Colonic mucosa (tissue), 4 donors: ENCODE measurements at regions not wholly inside any gene's neighbourhood (a gene's known extent, or its start where the extent isn't known, plus 50 kb on each side); places are given as distances from the start of the nearest gene placed in this dataset.

Experiments used
- DNase-seq: peaks from one replicate; pipeline ENCODE4 v3.0.0-alpha.2; 2020
- H3K27ac ChIP-seq: fragments of 200-600 bp; one replicate; pipeline ENCODE4 v1.8.0; 2021
- H3K27me3 ChIP-seq: fragments of 200-600 bp; one replicate; pipeline ENCODE4 v1.8.0; 2021
- H3K36me3 ChIP-seq: fragments of 200-600 bp; one replicate; pipeline ENCODE4 v1.8.0; 2021
- H3K4me1 ChIP-seq: fragments of 200-600 bp; one replicate; pipeline ENCODE4 v1.8.0; 2021; ENCODE audit warnings: mild to moderate bottlenecking
- H3K4me3 ChIP-seq: fragments of 200-600 bp; one replicate; pipeline ENCODE4 v1.8.0; 2021
- H3K9ac ChIP-seq, 2 donors: one replicate each; pipeline ENCODE4 v1.7.0; 2013; ENCODE audit warnings: control low read depth in 2 of 2, low read depth in 2 of 2, low read length in 2 of 2
- H3K9me3 ChIP-seq: fragments of 200-600 bp; one replicate; pipeline ENCODE4 v1.8.0; 2021
- CTCF ChIP-seq: fragments of 200-600 bp; IDR thresholded peaks from one replicate; pipeline ENCODE4 v1.8.0; 2022; ENCODE audit warnings: antibody characterized with exemption, mild to moderate bottlenecking
- intact Hi-C: fragments of 100-400 bp; cut with DNase I; formaldehyde crosslinking; loops from one replicate; pipeline ENCODE4 v1.14.1; 2022
- donor health status: healthy.
- donor health status: DM: no; HTN: no; CAD: no.
- donor health status: DM: no; HTN: no; CAD: no.

- no peak overlapping the region for H3K4me3 ChIP-seq
- intact Hi-C loops, result no loop called here
- no peaks in the 10 kb centered on the region for H3K4me1 ChIP-seq
- H3K27ac ChIP-seq, result no peak overlapping the region
- H3K9me3 ChIP-seq, result no peaks in the 10 kb centered on the region
- H3K9ac ChIP-seq, result no peak overlapping the region
- H3K36me3 ChIP-seq, result no peaks in the 10 kb centered on the region
- DNase-seq, result no peak
- TF ChIP-seq CTCF, result no peak
- H3K27me3 ChIP-seq, result no peaks in the 10 kb centered on the region
Observed at GRCh38 chr5:85488295-85488694, 1103.6 kb upstream of the EDIL3 start.

GRCh38 chr5:85500869-85501268 lies 1116.2 kb upstream of the EDIL3 start:
- DNase-seq, result no peak
- Histone ChIP-seq H3K9me3 (no peaks in the 10 kb centered on the region), H3K4me1 (no peaks in the 10 kb centered on the region), H3K27ac (no peak overlapping the region), H3K4me3 (no peak overlapping the region), H3K27me3 (no peaks in the 10 kb centered on the region), H3K36me3 (no peaks in the 10 kb centered on the region), H3K9ac (no peak overlapping the region)
- no peak for TF ChIP-seq CTCF
- intact Hi-C loops, result no loop called here

GRCh38 chr5:85512896-85513295 lies 1104.8 kb upstream of the COX7C start:
- Histone ChIP-seq H3K36me3 (no peaks in the 10 kb centered on the region), H3K9ac (no peak overlapping the region), H3K9me3 (no peaks in the 10 kb centered on the region), H3K27me3 (no peaks in the 10 kb centered on the region), H3K27ac (no peak overlapping the region), H3K4me1 (no peaks in the 10 kb centered on the region), H3K4me3 (no peak overlapping the region)
- DNase-seq, result no peak
- intact Hi-C loops, result no loop called here
- no peak for TF ChIP-seq CTCF

DNA sequence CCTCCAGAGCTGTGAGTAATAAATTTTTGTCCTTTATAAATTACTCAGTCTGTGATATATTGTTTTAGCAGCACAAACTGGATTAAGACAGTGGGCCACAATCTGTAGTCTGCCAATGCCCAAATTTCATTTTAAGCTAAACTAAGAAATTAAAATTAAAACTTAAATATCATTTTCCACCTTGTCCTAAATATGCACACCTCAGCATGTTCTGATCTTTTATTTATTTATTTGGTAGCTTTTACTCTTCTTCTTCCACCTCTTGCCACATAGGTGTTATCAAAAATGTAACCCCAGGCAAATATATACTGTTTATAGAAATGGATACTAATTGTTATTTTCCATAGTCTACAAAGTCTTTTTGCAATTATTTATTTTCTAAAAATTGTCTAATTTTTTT lies 1102.2 kb upstream of the COX7C start:
- intact Hi-C loops, result no loop called here
- no peak for TF ChIP-seq CTCF
- no peak overlapping the region for H3K27ac ChIP-seq
- H3K9ac ChIP-seq, result no peak overlapping the region
- DNase-seq, result no peak
- H3K36me3 ChIP-seq, result no peaks in the 10 kb centered on the region
- no peaks in the 10 kb centered on the region for H3K4me1 ChIP-seq
- no peaks in the 10 kb centered on the region for H3K27me3 ChIP-seq
- no peak overlapping the region for H3K4me3 ChIP-seq
- H3K9me3 ChIP-seq, result no peaks in the 10 kb centered on the region

GRCh38 chr5:85517386-85517785 lies 1100.4 kb upstream of the COX7C start:
- no peaks in the 10 kb centered on the region for H3K36me3 ChIP-seq
- H3K4me1 ChIP-seq, result no peaks in the 10 kb centered on the region
- H3K9me3 ChIP-seq, result no peaks in the 10 kb centered on the region
- H3K4me3 ChIP-seq, result no peak overlapping the region
- H3K9ac ChIP-seq, result no peak overlapping the region
- DNase-seq, result no peak
- TF ChIP-seq CTCF, result no peak
- no peaks in the 10 kb centered on the region for H3K27me3 ChIP-seq
- no peak overlapping the region for H3K27ac ChIP-seq
- intact Hi-C loops, result no loop called here
